Mammary epithelial cell (primary cell): ENCODE measurements at regions not wholly inside any gene's neighbourhood (a gene's known extent, or its start where the extent isn't known, plus 50 kb on each side); places are given as distances from the start of the nearest gene placed in this dataset.
"Not testable (repeated sequence)": the region's sequence is repeated elsewhere in the genome, so short reads cannot be mapped to it uniquely, and the experiment has no call there.

Source experiments
- EZH2 ChIP-seq: IDR thresholded peaks from 2 replicates; pipeline ENCODE4 v1.6.1; 2012; ENCODE audit warnings: low read length, inconsistent platforms, borderline replicate concordance
- TF ChIP-seq, protein P1 (sequence below), 2 donors: IDR thresholded peaks in 1 of 2; conservative IDR thresholded peaks in 1 of 2; 2 replicates each; pipeline ENCODE4 v1.5.1; 2011 to 2012; ENCODE audit warnings: inconsistent platforms in 2 of 2, low read length in 2 of 2, mild to moderate bottlenecking in 2 of 2, control low read depth in 1 of 2, low read depth in 1 of 2; ENCODE audit not compliant: insufficient read depth in 1 of 2; ENCODE audit errors: extremely low read depth in 1 of 2

DNA sequence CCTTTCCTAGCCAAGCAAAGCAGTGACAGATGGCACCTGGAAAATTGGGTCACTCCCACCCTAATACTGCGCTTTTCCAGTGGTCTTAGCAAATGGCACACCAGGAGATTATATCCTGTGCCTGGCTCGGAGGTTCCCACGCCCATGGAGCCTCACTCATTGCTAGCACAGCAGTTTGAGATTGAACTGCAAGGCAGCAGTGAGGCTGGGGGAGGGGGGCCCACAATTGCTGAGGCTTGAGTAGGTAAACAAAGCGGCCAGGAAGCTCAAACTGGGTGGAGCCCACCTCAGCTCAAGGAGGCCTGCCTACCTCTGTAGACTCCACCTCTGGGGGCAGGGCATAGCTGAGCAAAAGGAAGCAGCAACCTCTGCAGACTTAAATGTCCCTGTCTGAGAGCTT lies 635.0 kb downstream of the C12orf50 start:
- TF ChIP-seq, protein P1, sequence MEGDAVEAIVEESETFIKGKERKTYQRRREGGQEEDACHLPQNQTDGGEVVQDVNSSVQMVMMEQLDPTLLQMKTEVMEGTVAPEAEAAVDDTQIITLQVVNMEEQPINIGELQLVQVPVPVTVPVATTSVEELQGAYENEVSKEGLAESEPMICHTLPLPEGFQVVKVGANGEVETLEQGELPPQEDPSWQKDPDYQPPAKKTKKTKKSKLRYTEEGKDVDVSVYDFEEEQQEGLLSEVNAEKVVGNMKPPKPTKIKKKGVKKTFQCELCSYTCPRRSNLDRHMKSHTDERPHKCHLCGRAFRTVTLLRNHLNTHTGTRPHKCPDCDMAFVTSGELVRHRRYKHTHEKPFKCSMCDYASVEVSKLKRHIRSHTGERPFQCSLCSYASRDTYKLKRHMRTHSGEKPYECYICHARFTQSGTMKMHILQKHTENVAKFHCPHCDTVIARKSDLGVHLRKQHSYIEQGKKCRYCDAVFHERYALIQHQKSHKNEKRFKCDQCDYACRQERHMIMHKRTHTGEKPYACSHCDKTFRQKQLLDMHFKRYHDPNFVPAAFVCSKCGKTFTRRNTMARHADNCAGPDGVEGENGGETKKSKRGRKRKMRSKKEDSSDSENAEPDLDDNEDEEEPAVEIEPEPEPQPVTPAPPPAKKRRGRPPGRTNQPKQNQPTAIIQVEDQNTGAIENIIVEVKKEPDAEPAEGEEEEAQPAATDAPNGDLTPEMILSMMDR (conservative IDR thresholded peaks at IDR 0.05 in 1 of 2, IDR thresholded peaks at IDR 0.05 in 1 of 2; ENCODE audit: extremely low read depth in 1 of 2, insufficient read depth in 1 of 2, low read depth in 1 of 2, low read length in 2 of 2) = not testable (repeated sequence)
- not testable (repeated sequence) for TF ChIP-seq EZH2
